ENCODE measurements at regions not wholly inside any gene's neighbourhood (a gene's known extent, or its start where the extent isn't known, plus 50 kb on each side); places are given as distances from the start of the nearest gene placed in this dataset.

DNA sequence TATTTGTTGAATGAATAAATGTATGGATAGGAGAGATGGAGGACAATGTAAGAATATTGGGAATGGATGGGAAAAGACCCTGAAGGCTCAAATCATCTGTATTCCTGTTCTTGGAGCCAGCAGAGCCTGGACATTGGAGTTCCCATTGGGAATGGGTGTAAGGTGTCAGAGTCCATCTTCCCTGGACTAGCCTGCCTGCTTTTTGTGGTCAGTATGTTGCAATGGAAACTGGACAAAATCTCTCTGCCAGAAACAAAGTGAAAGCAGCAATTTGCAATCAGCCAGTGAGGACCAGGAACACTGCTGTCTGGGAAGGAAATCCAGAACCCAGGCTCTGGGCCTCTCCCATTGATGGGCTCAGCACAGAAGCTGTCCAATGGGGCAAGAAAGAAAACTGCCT is 83.5 kb upstream of the SKOR2 start:
- Mint-ChIP-seq H3K4me3 (ENCODE audit: low read depth) (no peak overlapping the region), H3K9me3 (no peaks in the 10 kb centered on the region), H3K27ac (no peak overlapping the region), H3K36me3 (ENCODE audit: low read depth) (no peaks in the 10 kb centered on the region), H3K4me1 (ENCODE audit: low read depth) (no peaks in the 10 kb centered on the region), H3K27me3 (ENCODE audit: low read depth) (peaks cover 7% of the 10 kb centered on the region)
- no peak for DNase-seq (ENCODE audit: low spot score)
- intact Hi-C loops (cut with micrococcal nuclease): no loop called here

- no peak for DNase-seq (ENCODE audit: low spot score)
- peaks cover 7% of the 10 kb centered on the region for H3K27me3 Mint-ChIP-seq (ENCODE audit: low read depth)
- no peaks in the 10 kb centered on the region for H3K36me3 Mint-ChIP-seq (ENCODE audit: low read depth)
- no peak overlapping the region for H3K4me3 Mint-ChIP-seq (ENCODE audit: low read depth)
- H3K9me3 Mint-ChIP-seq: no peaks in the 10 kb centered on the region
- intact Hi-C loops (cut with micrococcal nuclease): no loop called here
- no peaks in the 10 kb centered on the region for H3K4me1 Mint-ChIP-seq (ENCODE audit: low read depth)
- H3K27ac Mint-ChIP-seq: no peak overlapping the region
Observed at GRCh38 chr18:47333926-47334635, 82.6 kb upstream of the SKOR2 start.

DNA sequence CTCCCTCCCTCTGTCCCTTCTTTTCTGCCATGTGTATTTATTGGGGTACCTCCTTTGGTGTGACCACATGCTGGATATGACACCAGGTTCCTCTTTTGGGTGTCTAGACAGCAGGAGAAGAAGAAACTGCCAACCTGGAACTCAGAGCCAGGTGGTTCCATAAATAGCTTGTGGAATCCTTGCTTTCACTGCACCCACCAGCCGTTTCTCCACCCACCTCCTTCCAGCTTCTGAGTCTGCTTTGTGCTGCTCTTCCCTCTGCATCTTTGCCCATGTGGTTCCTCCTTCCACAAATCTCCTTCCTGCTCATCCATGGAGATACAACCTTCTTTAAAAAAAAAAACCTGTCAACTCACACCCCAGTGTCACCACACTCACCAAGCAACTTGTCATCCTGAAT is 80.2 kb upstream of the SKOR2 start:
- Mint-ChIP-seq H3K27ac (no peak overlapping the region), H3K9me3 (no peaks in the 10 kb centered on the region)

GRCh38 chr18:47331026-47331425 is 79.6 kb upstream of the SKOR2 start:
- DNase-seq (ENCODE audit: low spot score): no peak
- peaks cover 7% of the 10 kb centered on the region for H3K27me3 Mint-ChIP-seq (ENCODE audit: low read depth)
- no peaks in the 10 kb centered on the region for H3K4me1 Mint-ChIP-seq (ENCODE audit: low read depth)
- no peaks in the 10 kb centered on the region for H3K9me3 Mint-ChIP-seq
- no peak overlapping the region for H3K4me3 Mint-ChIP-seq (ENCODE audit: low read depth)
- H3K36me3 Mint-ChIP-seq (ENCODE audit: low read depth): no peaks in the 10 kb centered on the region
- intact Hi-C loops (cut with micrococcal nuclease): no loop called here
- no peak overlapping the region for H3K27ac Mint-ChIP-seq

More for the DNA sequence above, 80.2 kb upstream of the SKOR2 start:
- no peak for DNase-seq (ENCODE audit: low spot score)
- Mint-ChIP-seq H3K36me3 (ENCODE audit: low read depth) (no peaks in the 10 kb centered on the region), H3K4me3 (ENCODE audit: low read depth) (no peak overlapping the region), H3K4me1 (ENCODE audit: low read depth) (no peaks in the 10 kb centered on the region), H3K27me3 (ENCODE audit: low read depth) (peaks cover 7% of the 10 kb centered on the region)
- intact Hi-C loops (cut with micrococcal nuclease): no loop called here

DNA sequence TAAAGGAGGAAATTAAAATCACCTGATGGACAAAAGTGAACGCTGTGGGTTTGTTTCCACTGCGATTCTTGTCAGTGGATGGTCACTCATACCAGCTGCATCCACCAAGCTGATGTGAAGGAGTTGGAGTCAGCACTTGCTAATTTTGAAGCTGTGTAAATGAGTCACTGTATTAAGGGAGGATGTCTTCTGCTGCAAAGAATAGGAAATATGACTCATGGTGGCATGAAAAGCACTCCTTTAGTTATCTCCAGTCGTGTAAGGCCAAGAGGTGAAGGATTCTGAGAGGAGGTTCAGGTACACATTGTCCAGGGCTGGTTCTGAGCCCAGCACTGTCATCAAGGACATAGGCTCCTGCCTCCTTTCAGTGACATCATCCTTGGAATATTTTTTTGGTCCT is 71.7 kb upstream of the SKOR2 start:
- Mint-ChIP-seq H3K27ac (no peak overlapping the region), H3K4me1 (ENCODE audit: low read depth) (peaks cover 5% of the 10 kb centered on the region), H3K9me3 (no peaks in the 10 kb centered on the region), H3K36me3 (ENCODE audit: low read depth) (no peaks in the 10 kb centered on the region), H3K27me3 (ENCODE audit: low read depth) (no peaks in the 10 kb centered on the region), H3K4me3 (ENCODE audit: low read depth) (no peak overlapping the region)
- no peak for DNase-seq (ENCODE audit: low spot score)
- intact Hi-C loops (cut with micrococcal nuclease): no loop called here

DNA sequence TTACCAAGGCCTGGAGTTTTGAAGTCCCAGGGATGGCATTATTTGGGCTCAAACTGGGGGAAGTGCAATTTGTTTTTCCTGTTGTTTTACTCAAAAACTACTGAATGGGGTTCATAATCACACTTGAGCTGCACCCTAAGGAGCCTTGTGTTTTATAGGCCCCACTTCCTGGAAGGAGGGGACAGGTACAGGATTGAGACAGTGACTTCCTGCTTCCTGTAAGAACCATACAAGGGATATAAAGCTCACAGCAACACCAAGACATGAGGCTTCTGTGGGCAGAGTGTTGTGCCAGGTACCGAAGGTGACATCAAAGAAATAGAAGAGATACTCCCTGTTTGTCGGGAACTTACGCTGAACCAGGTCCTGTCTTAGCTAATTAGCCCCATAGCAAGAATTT is 70.4 kb upstream of the SKOR2 start:
- DNase-seq (ENCODE audit: low spot score): no peak
- Mint-ChIP-seq H3K4me3 (ENCODE audit: low read depth) (no peak overlapping the region), H3K36me3 (ENCODE audit: low read depth) (no peaks in the 10 kb centered on the region), H3K9me3 (no peaks in the 10 kb centered on the region), H3K27ac (no peak overlapping the region), H3K4me1 (ENCODE audit: low read depth) (peaks cover 5% of the 10 kb centered on the region), H3K27me3 (ENCODE audit: low read depth) (no peaks in the 10 kb centered on the region)
- intact Hi-C loops (cut with micrococcal nuclease): no loop called here

GRCh38 chr18:47317824-47318508 is 66.5 kb upstream of the SKOR2 start:
- Mint-ChIP-seq H3K27ac (no peak overlapping the region), H3K9me3 (no peaks in the 10 kb centered on the region), H3K4me1 (ENCODE audit: low read depth) (peaks cover 1% of the 10 kb centered on the region), H3K36me3 (ENCODE audit: low read depth) (no peaks in the 10 kb centered on the region), H3K27me3 (ENCODE audit: low read depth) (peaks cover 4% of the 10 kb centered on the region), H3K4me3 (ENCODE audit: low read depth) (no peak overlapping the region)
- no peak for DNase-seq (ENCODE audit: low spot score)
- intact Hi-C loops (cut with micrococcal nuclease): no loop called here

DNA sequence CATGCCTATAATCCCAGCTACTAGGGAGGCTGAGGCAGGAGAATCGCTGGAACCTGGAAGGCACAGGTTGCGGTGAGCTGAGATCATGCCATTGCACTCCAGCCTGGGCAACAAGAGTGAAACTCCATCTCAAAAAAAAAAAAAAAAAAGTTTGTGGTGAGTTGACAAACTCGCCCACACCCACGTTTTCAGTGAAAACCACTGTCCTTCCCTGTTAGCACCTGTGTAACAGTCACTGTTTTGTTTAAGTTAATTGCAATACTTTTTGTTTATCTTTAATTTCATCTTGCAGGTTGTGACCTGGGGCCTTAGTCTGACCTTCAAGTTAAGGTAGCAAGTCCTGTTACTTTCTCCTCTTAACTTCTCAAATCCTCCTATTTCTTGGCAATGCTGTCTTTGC is 65.5 kb upstream of the SKOR2 start:
- H3K27me3 Mint-ChIP-seq (ENCODE audit: low read depth): peaks cover 4% of the 10 kb centered on the region
- H3K27ac Mint-ChIP-seq: no peak overlapping the region
- no peak for DNase-seq (ENCODE audit: low spot score)
- H3K9me3 Mint-ChIP-seq: no peaks in the 10 kb centered on the region
- intact Hi-C loops (cut with micrococcal nuclease): no loop called here
- no peak overlapping the region for H3K4me3 Mint-ChIP-seq (ENCODE audit: low read depth)
- H3K4me1 Mint-ChIP-seq (ENCODE audit: low read depth): no peaks in the 10 kb centered on the region
- no peaks in the 10 kb centered on the region for H3K36me3 Mint-ChIP-seq (ENCODE audit: low read depth)

DNA sequence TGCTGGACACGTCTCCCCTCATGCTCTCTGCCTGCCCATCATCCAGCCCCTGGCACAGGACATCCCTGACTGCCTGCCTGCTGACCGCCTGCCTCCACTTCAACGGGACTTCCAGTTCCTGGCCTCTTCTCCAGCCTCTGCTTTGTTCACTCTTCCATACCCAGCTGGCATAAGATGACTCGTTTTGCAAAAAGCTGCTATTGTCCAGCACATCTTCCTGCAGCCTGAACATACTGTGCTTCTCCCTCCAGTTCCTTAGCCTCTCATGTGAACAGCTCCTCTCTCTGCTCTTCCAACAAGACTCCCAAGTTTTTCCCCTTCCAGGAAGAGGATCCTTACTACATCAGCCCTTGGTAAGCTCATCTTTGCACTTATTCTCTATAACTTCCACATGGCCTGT is 62.4 kb upstream of the SKOR2 start:
- H3K4me3 Mint-ChIP-seq (ENCODE audit: low read depth): no peak overlapping the region
- intact Hi-C loops (cut with micrococcal nuclease): no loop called here
- peaks cover 4% of the 10 kb centered on the region for H3K27me3 Mint-ChIP-seq (ENCODE audit: low read depth)
- no peak overlapping the region for H3K27ac Mint-ChIP-seq
- H3K9me3 Mint-ChIP-seq: no peaks in the 10 kb centered on the region
- no peaks in the 10 kb centered on the region for H3K36me3 Mint-ChIP-seq (ENCODE audit: low read depth)
- no peaks in the 10 kb centered on the region for H3K4me1 Mint-ChIP-seq (ENCODE audit: low read depth)
- no peak for DNase-seq (ENCODE audit: low spot score)

GRCh38 chr18:47311585-47311984 is 60.1 kb upstream of the SKOR2 start:
- no peaks in the 10 kb centered on the region for H3K4me1 Mint-ChIP-seq (ENCODE audit: low read depth)
- H3K27me3 Mint-ChIP-seq (ENCODE audit: low read depth): peaks cover 4% of the 10 kb centered on the region
- no peaks in the 10 kb centered on the region for H3K36me3 Mint-ChIP-seq (ENCODE audit: low read depth)
- H3K27ac Mint-ChIP-seq: no peak overlapping the region
- intact Hi-C loops (cut with micrococcal nuclease): no loop called here
- no peak overlapping the region for H3K4me3 Mint-ChIP-seq (ENCODE audit: low read depth)
- no peaks in the 10 kb centered on the region for H3K9me3 Mint-ChIP-seq
- DNase-seq (ENCODE audit: low spot score): no peak
